Fibroblast of lung (primary cell): ENCODE measurements at regions not wholly inside any gene's neighbourhood (a gene's known extent, or its start where the extent isn't known, plus 50 kb on each side); places are given as distances from the start of the nearest gene placed in this dataset.

Experiments
- DNase-seq, 2 donors: peaks; one replicate each; pipeline versions ENCODE4 v3.0.0 to v3.0.0-alpha.2; 2010; ENCODE audit warnings: low read depth in 2 of 2
- H2AFZ ChIP-seq: 2 replicates; pipeline ENCODE4 v1.5.1; 2012; ENCODE audit warnings: low read length, control low read depth, inconsistent platforms
- H3K27ac ChIP-seq: 2 replicates; pipeline ENCODE4 v1.5.1; 2011; ENCODE audit warnings: low read length, control low read depth; ENCODE audit not compliant: insufficient read depth
- H3K27me3 ChIP-seq: 2 replicates; pipeline ENCODE4 v1.5.1; 2011; ENCODE audit warnings: mild to moderate bottlenecking, low read length; ENCODE audit not compliant: control insufficient read depth, insufficient read depth
- H3K36me3 ChIP-seq: 2 replicates; pipeline ENCODE4 v1.5.1; 2011; ENCODE audit warnings: low read length; ENCODE audit not compliant: control insufficient read depth, insufficient read depth
- H3K4me1 ChIP-seq: 2 replicates; pipeline ENCODE4 v1.5.1; 2011; ENCODE audit warnings: low read length; ENCODE audit not compliant: control insufficient read depth, insufficient read depth; ENCODE audit errors: extremely low read depth
- H3K4me2 ChIP-seq: 2 replicates; pipeline ENCODE4 v1.5.1; 2011; ENCODE audit warnings: low read length, control low read depth; ENCODE audit not compliant: insufficient read depth; ENCODE audit errors: extremely low read depth
- H3K4me3 ChIP-seq, 4 experiments: fragments of 200-600 bp in 1 of 4; sonication (generic) in 1 of 4; replicated peaks in 1 of 4; 2 replicates each; pipeline ENCODE4 v1.5.1; 2011 to 2016; ENCODE audit warnings: low read length in 4 of 4, low read depth in 3 of 4, mild to moderate bottlenecking in 3 of 4, control low read depth in 2 of 4, inconsistent platforms in 1 of 4, mixed read lengths in 1 of 4; ENCODE audit not compliant: insufficient read depth in 1 of 4; ENCODE audit errors: control extremely low read depth in 1 of 4
- H3K79me2 ChIP-seq: 2 replicates; pipeline ENCODE4 v1.5.1; 2012; ENCODE audit warnings: mild to moderate bottlenecking, low read length, inconsistent platforms; ENCODE audit not compliant: control insufficient read depth, insufficient read depth
- H3K9ac ChIP-seq: 2 replicates; pipeline ENCODE4 v1.5.1; 2011; ENCODE audit warnings: mild to moderate bottlenecking, low read length, control low read depth; ENCODE audit not compliant: insufficient read depth
- H3K9me3 ChIP-seq: 2 replicates; pipeline ENCODE4 v1.5.1; 2012; ENCODE audit warnings: low read depth, low read length; ENCODE audit not compliant: control insufficient read depth, insufficient read depth
- H4K20me1 ChIP-seq: 2 replicates; pipeline ENCODE4 v1.5.1; 2011; ENCODE audit warnings: low read length; ENCODE audit not compliant: control insufficient read depth, insufficient read depth; ENCODE audit errors: extremely low read depth
- CTCF ChIP-seq, 2 donors: IDR thresholded peaks in 1 of 2; conservative IDR thresholded peaks in 1 of 2; 1 replicate in 1 of 2; 2 replicates in 1 of 2; pipeline ENCODE4 v1.5.1; 2011 to 2012; ENCODE audit warnings: low read length in 2 of 2, control low read depth in 1 of 2, inconsistent platforms in 1 of 2, low read depth in 1 of 2, mild to moderate bottlenecking in 1 of 2
- EZH2 ChIP-seq: IDR thresholded peaks from 2 replicates; pipeline ENCODE4 v1.5.1; 2012; ENCODE audit warnings: low read length, control low read depth, mild to moderate bottlenecking; ENCODE audit errors: missing control alignments

DNA sequence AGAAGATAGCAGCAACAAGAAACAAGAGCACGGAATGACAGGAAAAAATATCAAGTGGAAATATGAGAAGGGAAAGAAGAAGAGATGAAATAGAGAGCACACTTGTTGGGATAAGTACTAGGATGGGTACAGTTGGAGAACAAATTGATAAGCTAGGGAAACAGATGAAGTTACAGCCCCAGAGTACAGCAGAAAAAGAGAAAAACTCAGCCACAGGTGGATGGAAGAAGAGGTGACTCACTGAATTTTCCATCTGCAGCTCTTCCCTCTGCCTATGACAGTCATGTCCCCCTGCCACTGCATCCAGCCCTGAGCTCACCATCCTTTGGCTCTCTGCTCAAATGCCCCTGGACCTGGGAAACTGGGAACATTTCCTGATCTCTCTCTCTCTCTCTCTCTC, 209.0 kb downstream of the BCOR start:
- Histone ChIP-seq H3K27ac (no peak overlapping the region), H3K79me2 (no peaks in the 10 kb centered on the region), H3K4me2 (no peak overlapping the region), H3K4me1 (no peaks in the 10 kb centered on the region), H2AFZ (no peak overlapping the region), H3K9me3 (no peaks in the 10 kb centered on the region), H4K20me1 (no peaks in the 10 kb centered on the region), H3K9ac (no peak overlapping the region), H3K27me3 (no peaks in the 10 kb centered on the region), H3K4me3 (no peak overlapping the region), H3K36me3 (no peaks in the 10 kb centered on the region)
- TF ChIP-seq EZH2: no peak
- TF ChIP-seq CTCF (conservative IDR thresholded peaks at IDR 0.05 in 1 of 2, IDR thresholded peaks at IDR 0.05 in 1 of 2; ENCODE audit: low read depth in 1 of 2, low read length in 2 of 2): no peak
- DNase-seq: no peak

DNA sequence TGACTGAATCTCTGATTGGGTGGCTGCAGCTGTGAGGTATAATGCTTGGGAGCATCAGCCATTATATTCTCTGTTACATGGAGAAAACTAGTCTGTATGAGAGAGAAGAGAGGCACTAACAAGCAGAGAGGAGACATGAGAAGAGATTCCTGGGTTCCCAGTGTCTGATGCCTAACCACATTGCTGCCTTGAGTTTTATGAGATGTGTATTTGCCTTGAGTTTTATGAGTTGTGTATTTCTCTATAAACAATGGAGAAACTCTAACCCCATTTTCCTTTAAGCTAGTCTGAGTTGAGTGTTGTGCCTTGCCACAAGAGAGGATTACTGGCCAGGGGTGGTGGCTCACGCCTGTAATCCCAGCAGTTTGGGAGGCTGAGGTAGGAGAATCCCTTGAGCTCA, 208.1 kb downstream of the BCOR start:
- H3K9ac ChIP-seq: no peak overlapping the region
- H3K27me3 ChIP-seq: no peaks in the 10 kb centered on the region
- H4K20me1 ChIP-seq: no peaks in the 10 kb centered on the region
- no peaks in the 10 kb centered on the region for H3K36me3 ChIP-seq
- no peak overlapping the region for H3K4me3 ChIP-seq
- no peak overlapping the region for H3K4me2 ChIP-seq
- H3K4me1 ChIP-seq: no peaks in the 10 kb centered on the region
- TF ChIP-seq EZH2 (no peak), CTCF (conservative IDR thresholded peaks at IDR 0.05 in 1 of 2, IDR thresholded peaks at IDR 0.05 in 1 of 2; ENCODE audit: low read depth in 1 of 2, low read length in 2 of 2) (no peak)
- no peak overlapping the region for H2AFZ ChIP-seq
- H3K27ac ChIP-seq: no peak overlapping the region
- DNase-seq: no peak
- H3K79me2 ChIP-seq: no peaks in the 10 kb centered on the region
- H3K9me3 ChIP-seq: no peaks in the 10 kb centered on the region

DNA sequence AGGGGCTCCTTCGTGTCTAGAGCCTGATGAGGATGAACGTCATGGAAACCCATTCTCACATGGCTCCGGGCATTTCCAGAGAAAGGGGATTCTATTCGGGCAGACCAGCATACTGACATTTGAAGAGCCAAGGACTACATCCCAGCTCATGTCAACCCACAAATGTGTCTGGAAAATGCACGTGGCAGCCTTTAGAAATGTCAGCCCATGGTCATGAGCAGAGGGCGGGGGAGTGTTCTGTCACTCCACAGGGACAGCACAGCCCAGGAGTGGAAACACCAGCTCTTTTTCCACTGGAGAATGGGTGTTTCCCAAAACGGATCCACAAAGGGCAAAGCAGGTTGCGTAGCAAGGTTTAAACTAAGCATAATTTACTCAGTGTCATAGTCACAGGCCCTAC, 207.0 kb downstream of the BCOR start:
- no peak overlapping the region for H3K9ac ChIP-seq
- no peak overlapping the region for H3K4me3 ChIP-seq
- no peaks in the 10 kb centered on the region for H4K20me1 ChIP-seq
- H3K79me2 ChIP-seq: no peaks in the 10 kb centered on the region
- H3K4me1 ChIP-seq: no peaks in the 10 kb centered on the region
- no peak overlapping the region for H2AFZ ChIP-seq
- no peaks in the 10 kb centered on the region for H3K9me3 ChIP-seq
- H3K4me2 ChIP-seq: no peak overlapping the region
- DNase-seq: no peak
- no peak overlapping the region for H3K27ac ChIP-seq
- no peaks in the 10 kb centered on the region for H3K36me3 ChIP-seq
- TF ChIP-seq EZH2: no peak
- no peak for TF ChIP-seq CTCF (conservative IDR thresholded peaks at IDR 0.05 in 1 of 2, IDR thresholded peaks at IDR 0.05 in 1 of 2; ENCODE audit: low read depth in 1 of 2, low read length in 2 of 2)
- no peaks in the 10 kb centered on the region for H3K27me3 ChIP-seq
